Stimulated activated CD8-positive, alpha-beta memory T cell treated with anti-CD3 and anti-CD28 coated beads, Interleukin-7, amount 100 ng/mL, for 48 hours (primary cell): ENCODE measurements at regions not wholly inside any gene's neighbourhood (a gene's known extent, or its start where the extent isn't known, plus 50 kb on each side); places are given as distances from the start of the nearest gene placed in this dataset.

Experiments used
- DNase-seq, 2 donors: peaks; one replicate each; pipeline ENCODE4 v3.0.0-alpha.2; 2020; ENCODE audit warnings: low read depth in 1 of 2; ENCODE audit errors: extremely low read depth in 1 of 2

GRCh38 chr18:10009321-10010144, 95.7 kb downstream of the VAPA start:
- no peak for DNase-seq

DNA sequence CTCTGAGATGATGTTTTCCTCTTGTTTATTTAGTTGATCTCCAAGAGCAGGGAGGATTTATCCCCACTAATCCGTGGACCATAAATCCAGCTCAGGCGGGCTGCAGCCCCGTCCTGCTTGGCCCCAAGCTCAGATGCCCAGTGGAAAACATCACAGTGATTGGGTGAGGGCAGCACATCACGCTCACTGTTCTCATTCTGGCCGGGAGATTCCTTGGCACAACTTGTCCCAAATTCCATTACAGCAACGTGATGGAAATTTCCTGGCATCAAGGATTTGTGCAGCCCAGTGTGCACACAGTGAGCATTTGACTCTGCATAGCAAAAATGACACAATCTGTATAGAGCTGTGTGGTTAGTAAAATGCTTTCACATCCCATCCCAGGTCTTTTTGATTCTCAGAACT, 96.8 kb downstream of the VAPA start:
- no peak for DNase-seq

- DNase-seq: no peak
Observed at GRCh38 chr18:10011061-10011460, 97.2 kb downstream of the VAPA start.

- no peak for DNase-seq
Observed at GRCh38 chr18:10011751-10012150, 97.9 kb downstream of the VAPA start.

GRCh38 chr18:10012526-10012925, 98.7 kb downstream of the VAPA start:
- DNase-seq: no peak

- DNase-seq: no peak
Observed at GRCh38 chr18:10013621-10014543, 100.1 kb downstream of the VAPA start.

DNA sequence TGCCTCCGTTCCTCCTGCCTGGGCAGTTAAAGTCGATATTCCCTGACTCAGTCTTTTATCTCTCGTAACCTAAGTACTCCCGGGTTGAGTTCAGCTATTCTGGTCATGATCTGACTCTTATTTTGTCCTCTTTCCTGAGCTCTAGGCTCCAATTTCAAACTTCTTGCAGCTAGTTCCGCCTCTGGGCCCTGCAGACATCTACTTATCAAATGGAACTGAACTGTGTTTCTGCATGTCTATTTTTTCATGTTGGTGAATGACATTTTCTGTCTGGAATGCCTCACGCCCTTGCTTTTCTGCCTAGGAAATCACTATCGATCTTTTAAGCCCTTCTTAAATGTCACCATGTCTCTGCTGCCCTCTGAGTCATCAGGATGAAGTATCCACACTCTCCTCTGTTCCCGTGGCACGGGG, 101.5 kb downstream of the VAPA start:
- no peak for DNase-seq

DNA sequence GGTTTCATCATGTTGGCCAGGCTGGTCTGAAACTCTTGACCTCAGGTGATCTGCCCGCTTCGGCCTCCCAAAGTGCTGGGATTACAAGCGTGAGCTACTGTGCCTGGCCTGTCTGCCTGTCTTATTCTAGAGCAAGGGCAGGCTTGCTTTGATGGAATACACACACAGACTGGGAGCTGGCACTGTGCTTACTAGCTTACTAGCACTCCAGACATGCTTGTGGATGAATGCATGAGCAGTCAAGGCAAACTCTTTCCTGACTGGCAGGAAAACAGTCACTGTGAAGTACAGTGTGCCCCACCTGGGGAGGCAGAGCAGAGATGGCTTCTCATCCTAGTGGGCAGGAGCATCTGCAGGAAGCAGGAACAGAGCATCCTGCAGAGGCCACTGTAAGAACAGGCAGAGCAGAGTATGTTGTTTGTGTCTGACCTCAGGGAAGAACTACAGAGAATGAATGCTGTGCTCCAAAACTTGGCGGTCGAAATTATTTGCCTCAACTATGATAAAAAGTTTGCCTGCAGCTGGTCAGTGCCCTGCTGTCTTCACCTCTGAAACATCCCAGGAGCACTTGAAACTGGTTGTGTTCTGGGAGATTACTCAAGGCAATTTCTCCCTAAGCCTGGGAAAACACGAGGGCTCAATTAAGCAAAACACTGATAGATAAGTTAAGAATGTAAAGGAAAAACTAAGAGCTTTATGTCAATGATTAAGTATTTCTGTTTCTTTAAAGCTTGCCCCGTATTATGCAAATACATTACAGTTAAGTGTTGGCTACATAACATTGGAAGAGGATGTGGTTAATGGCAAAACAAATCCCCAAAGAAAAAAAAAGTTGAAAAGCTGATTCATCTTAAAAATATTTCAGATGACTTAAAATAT, 102.4 kb downstream of the VAPA start:
- DNase-seq: no peak

- no peak for DNase-seq
Observed at GRCh38 chr18:10017043-10017442, 103.2 kb downstream of the VAPA start.

GRCh38 chr18:10018289-10018688, 104.5 kb downstream of the VAPA start:
- DNase-seq: no peak

DNA sequence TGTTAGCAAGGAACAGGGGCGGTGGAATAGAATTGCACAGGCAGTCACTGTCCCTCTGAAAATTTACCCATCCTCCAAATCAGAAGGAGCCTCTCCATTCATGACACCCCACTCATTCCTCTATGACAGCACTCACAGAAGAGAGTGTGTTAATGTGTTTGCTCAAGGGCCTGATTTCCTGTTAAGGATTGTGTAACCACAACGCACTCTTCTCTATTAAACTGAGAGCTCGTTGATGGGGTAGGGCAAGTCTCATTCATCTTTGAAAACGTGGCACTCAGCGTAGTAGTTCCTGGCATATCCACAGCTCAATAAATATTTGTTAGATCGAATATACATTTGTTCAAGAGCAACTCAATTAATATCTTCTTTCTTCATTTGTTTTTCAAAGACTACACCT, 106.4 kb downstream of the VAPA start:
- DNase-seq: no peak

- DNase-seq: no peak
Observed at GRCh38 chr18:10022365-10022764, 108.5 kb downstream of the VAPA start.

- no peak for DNase-seq
Observed at GRCh38 chr18:10023853-10024570, 110.2 kb downstream of the VAPA start.

GRCh38 chr18:10025711-10026670, 112.2 kb downstream of the VAPA start:
- DNase-seq: no peak

DNA sequence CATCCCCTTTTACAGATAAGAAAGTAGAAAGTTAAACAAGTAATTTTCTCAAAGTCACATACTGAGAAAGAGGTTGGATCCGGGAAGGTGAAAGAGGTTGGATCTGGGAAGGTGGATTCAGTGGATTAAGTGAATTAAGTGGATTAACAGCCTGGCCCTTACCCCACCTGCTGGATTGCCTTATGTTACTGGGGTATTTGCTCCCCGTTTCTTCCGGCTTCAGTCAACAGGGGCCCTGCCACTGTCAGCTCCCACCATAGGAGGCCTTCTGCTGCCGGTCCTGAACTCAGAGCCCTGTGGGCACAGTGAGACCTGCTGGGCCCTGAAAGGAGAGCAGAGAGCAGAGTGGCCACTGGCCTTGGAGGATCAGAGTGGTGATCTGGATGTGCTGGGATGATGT, 113.2 kb downstream of the VAPA start:
- DNase-seq: no peak

DNA sequence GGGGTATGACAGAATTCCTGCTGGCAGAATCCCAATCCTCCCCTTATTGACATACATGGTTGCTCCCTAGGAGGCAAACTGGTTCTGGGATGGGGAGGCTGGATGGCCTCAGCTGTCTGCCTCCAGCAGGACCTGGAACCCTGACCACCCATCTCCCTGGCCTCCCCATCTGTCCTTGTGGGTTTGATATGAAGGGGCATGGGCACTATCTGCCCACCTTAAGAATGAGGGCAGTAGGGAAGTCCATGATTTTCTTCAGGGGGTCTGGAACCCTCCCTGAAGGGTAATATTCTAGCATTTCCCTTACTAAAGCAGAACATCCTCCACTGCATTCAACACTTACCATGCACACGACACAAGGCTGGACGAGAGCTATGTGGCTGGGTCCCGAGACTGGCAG, 113.6 kb downstream of the VAPA start:
- DNase-seq: no peak

GRCh38 chr18:10029711-10030110, 115.9 kb downstream of the VAPA start:
- DNase-seq: no peak

DNA sequence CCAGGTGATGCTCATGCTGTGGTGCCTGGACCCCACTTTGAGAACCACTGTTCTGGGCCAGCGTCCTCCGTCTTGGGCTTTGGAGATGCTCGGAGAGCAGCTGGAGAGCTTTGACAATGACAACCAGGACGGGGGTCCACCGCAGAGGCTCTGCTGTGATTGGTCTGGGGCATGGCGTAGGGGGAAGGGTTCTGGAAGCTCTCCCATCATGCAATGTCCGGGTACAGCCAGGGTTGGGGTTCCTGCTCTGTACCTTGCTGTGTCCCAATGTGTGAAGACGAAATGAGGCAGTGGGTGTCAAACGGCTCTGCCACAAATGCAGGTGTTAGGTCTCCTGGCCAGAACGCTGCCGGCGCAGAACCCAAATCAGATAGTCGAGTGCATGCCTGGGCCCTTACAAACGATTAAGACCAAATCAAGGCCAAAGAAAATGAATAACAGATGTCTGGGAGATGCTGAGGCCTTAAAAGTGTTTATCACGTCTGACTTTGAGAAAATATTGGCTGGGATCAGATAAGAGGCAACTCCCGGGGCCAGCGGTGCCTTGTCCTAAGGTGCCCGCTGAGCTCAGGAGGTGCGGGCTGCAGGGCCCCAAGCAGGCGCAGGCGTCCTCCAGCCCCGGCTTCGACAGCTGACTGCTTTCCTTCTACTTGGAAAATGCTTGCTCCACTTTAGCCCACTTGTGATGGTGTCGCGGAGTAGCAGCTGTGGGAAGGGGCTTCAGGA, 117.2 kb downstream of the VAPA start:
- no peak for DNase-seq
